SH-SY5Y (cell line): ENCODE measurements at regions not wholly inside any gene's neighbourhood (a gene's known extent, or its start where the extent isn't known, plus 50 kb on each side); places are given as distances from the start of the nearest gene placed in this dataset.

Experiments used
- GATA2 ChIP-seq: IDR thresholded peaks from 2 replicates; pipeline ENCODE4 v1.6.1; 2011; ENCODE audit warnings: mild to moderate bottlenecking, low read depth, low read length
- GATA3 ChIP-seq: IDR thresholded peaks from 2 replicates; pipeline ENCODE4 v1.6.1; 2011; ENCODE audit warnings: low read depth, mild to moderate bottlenecking, low read length, moderate library complexity

DNA sequence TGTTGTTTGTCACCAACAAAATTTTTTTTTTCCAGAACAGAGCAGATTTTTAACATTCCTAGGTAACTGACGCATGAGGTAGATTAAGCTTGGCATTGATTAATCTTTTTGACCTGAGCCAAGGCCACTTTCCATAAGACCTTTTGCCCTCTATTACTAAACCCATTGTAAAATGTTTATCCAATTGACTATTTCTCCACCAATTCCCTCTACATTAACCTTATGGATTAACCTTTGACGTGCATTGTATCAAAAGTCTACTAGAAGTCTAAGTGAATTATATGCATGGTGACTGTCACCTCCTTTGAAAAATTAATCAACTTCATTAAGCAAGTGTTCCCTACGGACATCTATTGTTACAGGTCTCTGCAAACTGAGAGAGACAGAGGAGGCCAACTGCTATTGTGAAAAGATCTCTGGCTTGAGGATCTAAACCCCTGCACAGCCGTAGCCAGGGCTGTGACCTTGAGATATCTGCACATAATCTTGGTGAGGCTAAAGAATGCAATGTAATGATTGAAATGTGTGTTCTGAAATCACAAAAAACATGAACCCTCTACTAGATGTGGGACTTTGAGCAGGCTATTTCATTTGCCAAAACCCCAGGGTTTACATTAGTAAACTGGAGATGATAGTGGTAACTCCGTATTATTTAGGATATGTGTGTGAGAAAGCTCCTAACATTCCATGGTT is 632.2 kb downstream of the TLR4 start:
- TF ChIP-seq GATA3 (no peak), GATA2 (no peak)
